ENCODE measurements at regions not wholly inside any gene's neighbourhood (a gene's known extent, or its start where the extent isn't known, plus 50 kb on each side); places are given as distances from the start of the nearest gene placed in this dataset.

- no peaks in the 10 kb centered on the region for H3K36me3 ChIP-seq
- no peaks in the 10 kb centered on the region for H3K27me3 ChIP-seq
- TF ChIP-seq CTCF (IDR thresholded peaks at IDR 0.05) (no peak), POLR2A (IDR thresholded peaks at IDR 0.05) (no peak), POLR2AphosphoS5 (IDR thresholded peaks at IDR 0.05; ENCODE audit: insufficient read depth in 1 of 2, low read depth in 1 of 2) (no peak)
- H3K27ac ChIP-seq: no peak overlapping the region
- H3K4me3 ChIP-seq: no peak overlapping the region
- intact Hi-C loops (cut with DNase I): no loop called here
- H3K4me1 ChIP-seq: no peaks in the 10 kb centered on the region
- no peak for DNase-seq (ENCODE audit: extremely low spot score in 2 of 2)
- H3K9me3 ChIP-seq: no peaks in the 10 kb centered on the region
Measured at GRCh38 chr7:46133751-46134150, 212.7 kb upstream of the IGFBP3 start.

- no peak for TF ChIP-seq POLR2A (IDR thresholded peaks at IDR 0.05)
- H3K36me3 ChIP-seq: no peaks in the 10 kb centered on the region
- intact Hi-C loops (cut with DNase I): no loop called here
- H3K4me3 ChIP-seq: no peak overlapping the region
- no peak for DNase-seq (ENCODE audit: extremely low spot score in 2 of 2)
- H3K9me3 ChIP-seq: no peaks in the 10 kb centered on the region
- no peaks in the 10 kb centered on the region for H3K4me1 ChIP-seq
- H3K27ac ChIP-seq: no peak overlapping the region
- H3K27me3 ChIP-seq: no peaks in the 10 kb centered on the region
Measured at GRCh38 chr7:46133072-46133471, 212.0 kb upstream of the IGFBP3 start.

- no peak for DNase-seq (ENCODE audit: extremely low spot score in 2 of 2)
- Histone ChIP-seq H3K9me3 (no peaks in the 10 kb centered on the region), H3K36me3 (no peaks in the 10 kb centered on the region), H3K27me3 (no peaks in the 10 kb centered on the region), H3K27ac (no peak overlapping the region), H3K4me3 (no peak overlapping the region), H3K4me1 (no peaks in the 10 kb centered on the region)
- TF ChIP-seq POLR2A (IDR thresholded peaks at IDR 0.05) (no peak), POLR2AphosphoS5 (IDR thresholded peaks at IDR 0.05; ENCODE audit: insufficient read depth in 1 of 2, low read depth in 1 of 2) (no peak), CTCF (IDR thresholded peaks at IDR 0.05) (no peak)
- intact Hi-C loops (cut with DNase I): no loop called here
Measured at GRCh38 chr7:46131916-46132795, 211.1 kb upstream of the IGFBP3 start.

- Histone ChIP-seq H3K4me3 (no peak overlapping the region), H3K36me3 (no peaks in the 10 kb centered on the region), H3K27ac (no peak overlapping the region), H3K27me3 (no peaks in the 10 kb centered on the region), H3K9me3 (no peaks in the 10 kb centered on the region), H3K4me1 (no peaks in the 10 kb centered on the region)
- no peak for TF ChIP-seq CTCF (IDR thresholded peaks at IDR 0.05)
- TF ChIP-seq POLR2A (IDR thresholded peaks at IDR 0.05): no peak
- no peak for TF ChIP-seq POLR2AphosphoS5 (IDR thresholded peaks at IDR 0.05; ENCODE audit: insufficient read depth in 1 of 2, low read depth in 1 of 2)
- intact Hi-C loops (cut with DNase I): no loop called here
- no peak for DNase-seq (ENCODE audit: extremely low spot score in 2 of 2)
Measured at GRCh38 chr7:46129831-46130230, 208.8 kb upstream of the IGFBP3 start.

GRCh38 chr7:46127814-46128213 is 206.7 kb upstream of the IGFBP3 start:
- Histone ChIP-seq H3K27ac (no peak overlapping the region), H3K27me3 (no peaks in the 10 kb centered on the region), H3K4me3 (no peak overlapping the region), H3K9me3 (no peaks in the 10 kb centered on the region), H3K36me3 (no peaks in the 10 kb centered on the region), H3K4me1 (no peaks in the 10 kb centered on the region)
- no peak for DNase-seq (ENCODE audit: extremely low spot score in 2 of 2)
- intact Hi-C loops (cut with DNase I): no loop called here
- TF ChIP-seq POLR2A (IDR thresholded peaks at IDR 0.05) (no peak), POLR2AphosphoS5 (IDR thresholded peaks at IDR 0.05; ENCODE audit: insufficient read depth in 1 of 2, low read depth in 1 of 2) (no peak), CTCF (IDR thresholded peaks at IDR 0.05) (no peak)
